OCI-LY1 (cell line): ENCODE measurements at regions not wholly inside any gene's neighbourhood (a gene's known extent, or its start where the extent isn't known, plus 50 kb on each side); places are given as distances from the start of the nearest gene placed in this dataset.

Experiments used
- CTCF ChIP-seq: fragments of 200-600 bp; sonication (generic), shearing (Covaris generic); IDR thresholded peaks from 2 replicates; pipeline ENCODE4 v1.5.1; 2017; ENCODE audit warnings: mild to moderate bottlenecking, antibody characterized with exemption, low read length, moderate library complexity, mixed read lengths
- EZH2 ChIP-seq: fragments of 200-600 bp; sonication (generic), shearing (Covaris generic); IDR thresholded peaks from 2 replicates; pipeline ENCODE4 v1.8.0; 2017; ENCODE audit warnings: borderline replicate concordance, mixed run types, mild to moderate bottlenecking, antibody characterized with exemption, low read length, moderate library complexity, mixed read lengths

GRCh38 chr2:505941-506340 lies 171.3 kb downstream of the TMEM18 start:
- TF ChIP-seq CTCF (no peak), EZH2 (no peak)
